ENCODE measurements at regions not wholly inside any gene's neighbourhood (a gene's known extent, or its start where the extent isn't known, plus 50 kb on each side); places are given as distances from the start of the nearest gene placed in this dataset.

- no peaks in the 10 kb centered on the region for H3K27me3 ChIP-seq (ENCODE audit: control insufficient read depth in 2 of 2, insufficient read depth in 2 of 2, low read length in 2 of 2)
- H3K27me3 Mint-ChIP-seq (ENCODE audit: low read depth in 3 of 3): peaks cover 0 to 1% (median 0%) of the 10 kb centered on the region in 3 donors
- no peak overlapping the region for H3K4me3 ChIP-seq (replicated peaks in 1 of 3; ENCODE audit: low read depth in 2 of 3, low read length in 3 of 3)
- H3K79me2 ChIP-seq (ENCODE audit: insufficient read depth, low read length): no peaks in the 10 kb centered on the region
- no peak overlapping the region for H3K27ac Mint-ChIP-seq
- H3K4me1 ChIP-seq (ENCODE audit: control insufficient read depth in 1 of 2, insufficient read depth in 2 of 2, low read length in 2 of 2): no peaks in the 10 kb centered on the region
- H3K9ac ChIP-seq (ENCODE audit: insufficient read depth, low read length, poor library complexity, severe bottlenecking): no peak overlapping the region
- intact Hi-C loops (cut with micrococcal nuclease): no loop called here
- no peak overlapping the region for H3K4me2 ChIP-seq (replicated peaks; ENCODE audit: extremely low read depth, low read length, poor library complexity, severe bottlenecking)
- no peak for DNase-seq
- peaks cover 0 to 5% of the 10 kb centered on the region in 2 donors for H3K9me3 ChIP-seq (replicated peaks in 1 of 2; ENCODE audit: control insufficient read depth in 1 of 2, insufficient read depth in 1 of 2, low read length in 2 of 2)
- no peak for TF ChIP-seq CTCF (IDR thresholded peaks at IDR 0.05)
- no peak overlapping the region for H2AFZ ChIP-seq (ENCODE audit: insufficient read depth, low read depth, low read length, poor library complexity, severe bottlenecking)
- H3K9me3 Mint-ChIP-seq: peaks cover 0 to 6% (median 1%) of the 10 kb centered on the region in 7 donors
- no peaks in the 10 kb centered on the region for H3K4me1 Mint-ChIP-seq
- no peaks in the 10 kb centered on the region for H4K20me1 ChIP-seq (ENCODE audit: insufficient read depth, low read length)
- H3K36me3 ChIP-seq (replicated peaks in 1 of 2; ENCODE audit: control insufficient read depth in 1 of 2, insufficient read depth in 2 of 2, low read length in 2 of 2): no peaks in the 10 kb centered on the region
- H3K27ac ChIP-seq (ENCODE audit: low read depth in 1 of 2, low read length in 2 of 2): no peak overlapping the region
- 89% methylated on average over 1 of the region's 3 CpGs for WGBS (ENCODE audit: insufficient coverage)
- no peaks in the 10 kb centered on the region for H3K36me3 Mint-ChIP-seq
- H3K4me3 Mint-ChIP-seq: no peak overlapping the region
These were observed 293.5 kb upstream of the FAT1 start for GRCh38 chr4:187017147-187017546.

GRCh38 chr4:187019896-187020295 is 296.2 kb upstream of the FAT1 start:
- no peak for TF ChIP-seq CTCF (IDR thresholded peaks at IDR 0.05)
- H4K20me1 ChIP-seq (ENCODE audit: insufficient read depth, low read length): no peaks in the 10 kb centered on the region
- H3K36me3 Mint-ChIP-seq: no peaks in the 10 kb centered on the region
- intact Hi-C loops (cut with micrococcal nuclease): no loop called here
- peaks cover 0 to 13% (median 3%) of the 10 kb centered on the region in 7 donors for H3K9me3 Mint-ChIP-seq
- no peaks in the 10 kb centered on the region for H3K36me3 ChIP-seq (replicated peaks in 1 of 2; ENCODE audit: control insufficient read depth in 1 of 2, insufficient read depth in 2 of 2, low read length in 2 of 2)
- WGBS (ENCODE audit: insufficient coverage): 58% methylated on average over 6 of the region's 8 CpGs
- H3K27ac Mint-ChIP-seq: no peak overlapping the region
- H3K9ac ChIP-seq (ENCODE audit: insufficient read depth, low read length, poor library complexity, severe bottlenecking): no peak overlapping the region
- no peaks in the 10 kb centered on the region for H3K4me1 ChIP-seq (ENCODE audit: control insufficient read depth in 1 of 2, insufficient read depth in 2 of 2, low read length in 2 of 2)
- H3K27me3 ChIP-seq (ENCODE audit: control insufficient read depth in 2 of 2, insufficient read depth in 2 of 2, low read length in 2 of 2): no peaks in the 10 kb centered on the region
- H3K27me3 Mint-ChIP-seq (ENCODE audit: low read depth in 3 of 3): no peaks in the 10 kb centered on the region
- no peak overlapping the region for H2AFZ ChIP-seq (ENCODE audit: insufficient read depth, low read depth, low read length, poor library complexity, severe bottlenecking)
- no peaks in the 10 kb centered on the region for H3K79me2 ChIP-seq (ENCODE audit: insufficient read depth, low read length)
- no peak for DNase-seq
- no peak overlapping the region for H3K4me2 ChIP-seq (replicated peaks; ENCODE audit: extremely low read depth, low read length, poor library complexity, severe bottlenecking)
- no peaks in the 10 kb centered on the region for H3K4me1 Mint-ChIP-seq
- H3K4me3 ChIP-seq (replicated peaks in 1 of 3; ENCODE audit: low read depth in 2 of 3, low read length in 3 of 3): no peak overlapping the region
- H3K27ac ChIP-seq (ENCODE audit: low read depth in 1 of 2, low read length in 2 of 2): no peak overlapping the region
- no peak overlapping the region for H3K4me3 Mint-ChIP-seq
- peaks cover 0 to 11% of the 10 kb centered on the region in 2 donors for H3K9me3 ChIP-seq (replicated peaks in 1 of 2; ENCODE audit: control insufficient read depth in 1 of 2, insufficient read depth in 1 of 2, low read length in 2 of 2)
